Right cardiac atrium (tissue), 5 donors: ENCODE measurements at regions not wholly inside any gene's neighbourhood (a gene's known extent, or its start where the extent isn't known, plus 50 kb on each side); places are given as distances from the start of the nearest gene placed in this dataset.
A peak's percentile ranks its signal among the peaks of the same experiment; 100 is the strongest.

ENCODE experiments used
- ATAC-seq, 2 donors: fragments of 200-7000 bp; cut with Tn5 transposase; one replicate each; pipeline versions ENCODE4 v1.8.0 to v1.9.1; 2020; ENCODE audit warnings: moderate library complexity in 2 of 2, mild to moderate bottlenecking in 1 of 2
- DNase-seq, 3 donors: peaks; one replicate each; pipeline ENCODE4 v3.0.0-alpha.2; 2020
- H3K27ac ChIP-seq: one replicate; pipeline ENCODE4 v1.5.1; 2013; ENCODE audit warnings: mild to moderate bottlenecking, low read length, control low read depth, moderate library complexity
- H3K27me3 ChIP-seq: one replicate; pipeline ENCODE4 v1.6.1; 2013; ENCODE audit not compliant: control insufficient read depth, insufficient read depth
- H3K4me1 ChIP-seq: one replicate; pipeline ENCODE4 v1.6.1; 2013; ENCODE audit warnings: low read length; ENCODE audit not compliant: control insufficient read depth, insufficient read depth
- H3K4me3 ChIP-seq: one replicate; pipeline ENCODE4 v1.5.1; 2013; ENCODE audit warnings: low read length, control low read depth
- H3K9me3 ChIP-seq: one replicate; pipeline ENCODE4 v1.6.1; 2013; ENCODE audit warnings: low read length; ENCODE audit not compliant: control insufficient read depth
- WGBS: extraction: QIAGEN DNeasy Blood & Tissue Kit; methylation state at CpG from one replicate; pipeline ENCODE4 v1.1.7; 2013; 5-methylcytosine and 5-hydroxymethylcytosine counted together
- intact Hi-C, 4 donors: fragments of 100-400 bp; cut with DNase I; formaldehyde crosslinking; loops; one replicate each; pipeline versions ENCODE4 v1.11.0 to v1.14.0; 2022 to 2023
- donor health status: healthy with polysubstance abuse.
- donor health status: DM: no; HTN: yes; CAD: no.
- donor health status: DM: no; HTN: no; CAD: no.
- donor health status: DM: no; HTN: yes; CAD: no; lungs with severe emphysema.
- donor health status: DM: yes; HTN: yes; CAD: no.

GRCh38 chr9:107730666-107731065, 241.1 kb upstream of the KLF4 start:
- DNase-seq (no peak), ATAC-seq (no peak)
- Histone ChIP-seq H3K27me3 (no peaks in the 10 kb centered on the region), H3K9me3 (no peaks in the 10 kb centered on the region), H3K4me3 (no peak overlapping the region), H3K27ac (no peak overlapping the region), H3K4me1 (peaks cover 8% of the 10 kb centered on the region)
- intact Hi-C loops: loop anchor here in 3 of 4 donors (10.0 kb wide), 4 partner anchors 86 to 246 kb away; partner anchors contain the start of gene KLF4 (in 2 of the 3)
- WGBS: 89% methylated on average over 1 of the region's 1 CpG

DNA sequence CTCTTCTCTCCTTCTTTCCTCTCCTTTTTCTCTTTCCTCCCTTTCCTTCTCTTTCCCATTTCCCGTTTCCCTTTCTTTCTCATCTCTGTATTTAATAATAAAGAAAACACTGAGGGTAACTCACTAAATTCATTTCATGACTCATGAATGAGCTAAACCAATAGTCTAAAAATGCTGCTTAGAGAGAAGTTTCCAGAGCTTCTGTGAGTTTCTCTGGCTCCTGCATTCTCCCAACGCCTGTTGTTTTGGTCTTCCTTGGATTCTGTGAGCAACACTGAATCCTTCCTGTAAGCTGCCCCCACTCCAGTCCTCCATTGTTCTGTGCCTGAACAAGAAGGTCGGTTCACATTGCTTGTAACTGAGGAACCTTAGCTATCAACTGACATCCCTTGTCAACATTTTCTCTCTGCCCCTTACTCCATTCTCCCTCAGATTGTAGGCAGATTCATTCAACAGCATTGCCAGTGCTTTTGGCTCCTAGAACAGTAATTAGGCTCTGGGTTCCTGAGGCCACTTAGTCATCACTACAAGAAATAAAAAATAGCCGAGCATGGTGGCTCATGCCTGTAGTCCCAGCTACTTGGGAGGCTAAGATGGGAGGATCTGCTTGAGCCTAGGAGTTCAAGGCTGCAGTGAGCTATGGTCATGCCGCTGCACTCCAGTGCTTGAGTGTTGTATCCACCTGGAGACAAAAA, 237.7 kb upstream of the KLF4 start:
- Histone ChIP-seq H3K9me3 (no peaks in the 10 kb centered on the region), H3K27ac (no peak overlapping the region), H3K4me3 (no peak overlapping the region), H3K4me1 (no peaks in the 10 kb centered on the region), H3K27me3 (no peaks in the 10 kb centered on the region)
- intact Hi-C loops: no loop called here
- DNase-seq (no peak), ATAC-seq (no peak)
- 71% methylated on average over 5 of the region's 5 CpGs for WGBS

GRCh38 chr9:107723015-107723414, 233.4 kb upstream of the KLF4 start:
- Histone ChIP-seq H3K27ac (no peak overlapping the region), H3K27me3 (no peaks in the 10 kb centered on the region), H3K4me1 (no peaks in the 10 kb centered on the region), H3K4me3 (no peak overlapping the region), H3K9me3 (no peaks in the 10 kb centered on the region)
- 89% methylated on average over 4 of the region's 4 CpGs for WGBS
- intact Hi-C loops: no loop called here
- no peak for DNase-seq
- ATAC-seq: no peak

DNA sequence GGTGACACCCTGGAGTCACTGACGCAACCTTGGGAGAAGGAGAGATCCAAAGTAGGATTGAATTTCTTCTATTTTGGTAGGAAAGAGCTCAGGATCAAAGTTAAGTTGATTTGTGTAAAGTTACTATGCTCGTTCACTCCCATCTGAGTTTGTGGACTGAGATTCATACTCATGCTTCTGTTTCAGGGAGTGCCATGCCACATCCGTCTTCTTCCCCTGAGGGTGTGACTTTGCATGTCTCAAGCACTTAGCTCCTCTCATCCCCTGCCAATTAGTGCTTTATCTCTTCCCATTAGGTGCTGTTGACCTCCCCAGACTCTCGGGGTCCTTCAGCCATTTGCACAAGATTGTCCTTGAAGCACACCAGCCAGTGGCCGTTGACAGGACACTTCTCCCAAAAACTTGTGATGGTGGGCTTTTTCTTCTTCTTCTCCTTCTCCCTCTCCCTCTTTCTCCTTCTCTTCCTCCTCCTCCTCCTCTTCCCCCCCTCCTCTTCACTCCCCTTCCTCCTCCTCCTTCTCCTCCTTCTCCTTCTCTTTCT, 232.2 kb upstream of the KLF4 start:
- ATAC-seq (no peak), DNase-seq (no peak)
- Histone ChIP-seq H3K27me3 (no peaks in the 10 kb centered on the region), H3K9me3 (no peaks in the 10 kb centered on the region), H3K4me3 (no peak overlapping the region), H3K4me1 (no peaks in the 10 kb centered on the region), H3K27ac (no peak overlapping the region)
- intact Hi-C loops: no loop called here
- 63% methylated on average over 5 of the region's 5 CpGs for WGBS

- H3K9me3 ChIP-seq: no peaks in the 10 kb centered on the region
- no peaks in the 10 kb centered on the region for H3K27me3 ChIP-seq
- ATAC-seq: no peak
- 82% methylated on average over 2 of the region's 2 CpGs for WGBS
- H3K4me1 ChIP-seq: no peaks in the 10 kb centered on the region
- DNase-seq: no peak
- H3K27ac ChIP-seq: no peak overlapping the region
- intact Hi-C loops: no loop called here
- H3K4me3 ChIP-seq: no peak overlapping the region
Measured at GRCh38 chr9:107720501-107720900, 230.9 kb upstream of the KLF4 start.

DNA sequence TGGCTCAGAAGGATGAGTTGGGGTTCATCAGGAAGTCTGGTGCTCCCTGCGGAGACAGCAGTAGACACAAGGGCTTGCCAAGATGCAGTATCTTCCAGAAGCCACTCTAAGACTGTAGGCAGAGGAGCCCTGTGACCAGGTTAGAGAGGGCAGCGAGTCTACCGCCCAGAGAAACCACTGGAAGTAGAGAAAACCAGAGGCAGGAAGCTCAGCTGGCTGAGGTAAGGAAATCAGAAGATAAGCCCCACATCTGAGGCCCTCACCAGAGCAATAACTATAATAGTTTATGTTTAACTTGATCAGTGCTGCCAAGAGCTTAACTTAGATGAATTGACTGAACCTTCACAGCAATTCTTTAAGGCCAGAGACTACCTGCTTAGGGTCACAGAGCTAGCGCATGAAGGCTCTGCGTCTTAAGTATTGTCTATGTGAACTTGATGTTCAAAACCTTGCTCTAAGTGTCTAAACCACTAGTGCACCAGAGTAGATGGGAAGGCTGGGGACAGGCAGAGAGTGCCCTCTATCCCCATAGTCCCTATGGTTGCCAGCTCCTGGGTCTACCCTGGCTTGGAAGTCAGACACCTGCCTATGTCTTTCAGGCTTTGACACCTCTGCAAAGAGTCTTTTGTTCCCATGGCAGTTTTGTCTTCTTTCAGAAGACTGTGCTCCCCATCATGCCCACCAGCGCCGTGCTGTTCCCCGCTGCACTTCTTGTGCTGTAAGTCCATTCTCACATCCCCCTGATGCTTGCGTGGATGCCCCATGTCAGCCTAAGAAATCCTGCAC, 228.2 kb upstream of the KLF4 start:
- WGBS: 92% methylated on average over 9 of the region's 9 CpGs

GRCh38 chr9:107715740-107716139, 226.2 kb upstream of the KLF4 start:
- intact Hi-C loops: no loop called here
- WGBS: 73% methylated on average over 4 of the region's 4 CpGs
- H3K4me1 ChIP-seq: no peaks in the 10 kb centered on the region

More for the DNA sequence above, 228.2 kb upstream of the KLF4 start:
- H3K9me3 ChIP-seq: no peaks in the 10 kb centered on the region
- H3K4me3 ChIP-seq: no peak overlapping the region
- ATAC-seq: no peak
- no peaks in the 10 kb centered on the region for H3K4me1 ChIP-seq
- no peak for DNase-seq
- H3K27me3 ChIP-seq: no peaks in the 10 kb centered on the region
- intact Hi-C loops: no loop called here
- no peak overlapping the region for H3K27ac ChIP-seq

DNA sequence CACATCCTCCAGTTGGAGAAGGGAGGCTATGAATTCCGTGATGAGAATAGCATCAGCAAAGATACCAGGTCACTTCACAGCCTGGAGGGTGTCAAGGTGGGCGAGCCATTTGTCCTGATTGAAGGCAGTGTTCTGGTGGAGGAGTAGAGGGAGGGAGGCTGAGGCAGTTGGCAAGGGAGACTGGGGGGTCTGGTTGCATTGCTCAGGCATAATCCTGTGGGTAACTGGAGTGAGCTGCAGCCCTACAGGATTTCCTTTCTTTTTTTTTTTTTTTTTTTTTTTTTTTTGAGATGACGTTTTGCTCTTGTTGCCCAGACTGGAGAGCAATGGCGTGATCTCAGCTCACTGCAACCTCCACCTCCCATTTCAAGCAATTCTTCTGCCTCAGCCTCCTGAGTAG, 223.9 kb upstream of the KLF4 start:
- Histone ChIP-seq H3K27me3 (no peaks in the 10 kb centered on the region), H3K27ac (no peak overlapping the region), H3K4me1 (no peaks in the 10 kb centered on the region), H3K4me3 (no peak overlapping the region), H3K9me3 (no peaks in the 10 kb centered on the region)
- intact Hi-C loops: no loop called here
- WGBS: 70% methylated on average over 4 of the region's 4 CpGs
- no peak for DNase-seq
- no peak for ATAC-seq

More at GRCh38 chr9:107715740-107716139, 226.2 kb upstream of the KLF4 start:
- ATAC-seq (no peak), DNase-seq (no peak)
- no peak overlapping the region for H3K27ac ChIP-seq
- no peaks in the 10 kb centered on the region for H3K9me3 ChIP-seq
- no peak overlapping the region for H3K4me3 ChIP-seq
- no peaks in the 10 kb centered on the region for H3K27me3 ChIP-seq

DNA sequence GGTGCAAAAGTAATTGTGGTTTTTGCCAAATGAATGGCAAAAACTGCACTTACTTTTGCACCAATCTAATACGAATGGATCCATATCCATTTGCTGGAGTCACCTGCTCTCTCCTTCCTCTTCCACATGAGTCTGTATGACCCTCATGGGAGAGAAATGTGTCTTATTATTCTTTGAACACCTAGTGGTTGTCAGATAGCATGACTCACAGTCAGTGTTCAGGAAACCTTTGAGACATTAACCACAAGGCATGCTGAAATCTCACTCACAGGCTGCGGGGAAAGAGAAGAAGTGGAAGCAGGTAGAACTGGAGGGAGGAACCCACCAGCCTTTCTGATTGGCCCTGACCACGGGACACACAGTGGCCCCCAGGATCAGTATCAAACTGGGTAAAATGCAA, 222.8 kb upstream of the KLF4 start:
- no peaks in the 10 kb centered on the region for H3K4me1 ChIP-seq
- H3K27me3 ChIP-seq: no peaks in the 10 kb centered on the region
- WGBS: 68% methylated on average over 3 of the region's 3 CpGs
- intact Hi-C loops: no loop called here
- no peaks in the 10 kb centered on the region for H3K9me3 ChIP-seq
- no peak overlapping the region for H3K27ac ChIP-seq
- ATAC-seq (no peak), DNase-seq (no peak)
- no peak overlapping the region for H3K4me3 ChIP-seq

DNA sequence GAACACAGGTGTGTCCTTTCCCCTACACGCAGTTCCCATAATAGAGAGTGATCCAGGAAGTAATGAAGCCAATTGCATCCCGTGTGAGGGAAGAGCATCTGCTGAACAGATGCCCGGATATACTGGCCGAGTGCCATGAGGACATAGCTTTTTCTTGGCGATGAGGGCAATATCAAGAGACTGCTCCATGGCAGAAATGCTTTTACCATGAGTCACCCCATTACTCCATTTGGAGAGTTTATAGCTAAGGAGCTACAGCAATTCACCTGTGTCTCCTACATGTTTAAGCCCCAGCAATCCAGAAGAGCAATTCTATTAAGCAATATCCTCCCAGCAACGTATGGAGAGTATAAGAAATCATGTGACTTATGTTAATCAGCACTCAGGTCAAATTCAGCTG, 222.0 kb upstream of the KLF4 start:
- ATAC-seq (peak in 1 of 2 donors; percentile 15), DNase-seq (peak in 1 of 3 donors; percentile 34)
- H3K9me3 ChIP-seq: no peaks in the 10 kb centered on the region
- WGBS: 33% methylated on average over 6 of the region's 6 CpGs
- H3K4me3 ChIP-seq: no peak overlapping the region
- no peaks in the 10 kb centered on the region for H3K4me1 ChIP-seq
- H3K27me3 ChIP-seq: no peaks in the 10 kb centered on the region
- H3K27ac ChIP-seq: no peak overlapping the region
- intact Hi-C loops: no loop called here

GRCh38 chr9:107710953-107711352, 221.4 kb upstream of the KLF4 start:
- Histone ChIP-seq H3K4me3 (no peak overlapping the region), H3K9me3 (no peaks in the 10 kb centered on the region), H3K4me1 (no peaks in the 10 kb centered on the region), H3K27me3 (no peaks in the 10 kb centered on the region), H3K27ac (no peak overlapping the region)
- no peak for DNase-seq
- WGBS: 81% methylated on average over 2 of the region's 2 CpGs
- intact Hi-C loops: no loop called here
- no peak for ATAC-seq
